Left renal cortex interstitium (tissue), 4 donors: ENCODE measurements at regions not wholly inside any gene's neighbourhood (a gene's known extent, or its start where the extent isn't known, plus 50 kb on each side); places are given as distances from the start of the nearest gene placed in this dataset.
"Not testable (repeated sequence)": the region's sequence is repeated elsewhere in the genome, so short reads cannot be mapped to it uniquely, and the experiment has no call there.

Experiments used
- DNase-seq, 4 donors: peaks; one replicate each; pipeline ENCODE4 v3.0.0-alpha.2; 2013; ENCODE audit warnings: low read depth in 4 of 4, low spot score in 2 of 4, missing footprints in 1 of 4

DNA sequence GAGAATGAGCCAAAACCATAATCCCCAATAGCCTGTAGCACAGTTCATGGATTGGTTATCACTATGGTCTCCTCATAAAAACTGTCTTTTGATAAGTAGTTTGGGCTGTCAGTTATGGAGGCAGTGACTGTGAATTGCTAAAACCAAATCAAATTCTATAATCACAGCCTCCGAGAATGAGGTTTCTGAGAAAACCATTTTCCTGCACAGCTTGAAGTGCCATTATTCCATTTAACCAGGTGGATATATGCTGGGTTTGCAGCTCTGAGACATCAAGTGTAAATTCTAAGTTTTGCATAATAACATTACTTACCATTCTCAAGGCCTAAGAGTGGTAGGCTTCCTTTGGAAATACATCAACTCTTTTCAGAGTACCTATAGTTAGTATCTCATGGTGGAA, 485.4 kb downstream of the FRK start:
- no peak for DNase-seq

DNA sequence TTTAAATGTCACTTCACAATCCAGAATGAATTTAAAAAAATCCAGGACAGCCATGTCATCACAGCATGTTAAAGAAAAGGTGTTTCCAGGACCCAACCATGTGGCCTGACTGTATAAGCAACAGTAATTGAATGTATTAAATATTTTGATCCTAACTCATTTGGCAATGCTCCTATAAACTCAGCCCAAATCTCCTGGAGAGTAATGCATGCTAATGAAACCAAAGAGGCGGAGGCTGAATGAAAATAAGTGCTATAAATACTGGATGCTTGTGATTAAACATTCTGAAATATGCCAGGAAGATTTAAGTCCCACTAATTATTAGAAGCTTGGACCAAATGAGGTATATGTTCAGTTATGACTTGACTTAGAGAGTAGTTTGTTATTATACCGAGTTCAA, 486.8 kb downstream of the FRK start:
- no peak for DNase-seq

DNA sequence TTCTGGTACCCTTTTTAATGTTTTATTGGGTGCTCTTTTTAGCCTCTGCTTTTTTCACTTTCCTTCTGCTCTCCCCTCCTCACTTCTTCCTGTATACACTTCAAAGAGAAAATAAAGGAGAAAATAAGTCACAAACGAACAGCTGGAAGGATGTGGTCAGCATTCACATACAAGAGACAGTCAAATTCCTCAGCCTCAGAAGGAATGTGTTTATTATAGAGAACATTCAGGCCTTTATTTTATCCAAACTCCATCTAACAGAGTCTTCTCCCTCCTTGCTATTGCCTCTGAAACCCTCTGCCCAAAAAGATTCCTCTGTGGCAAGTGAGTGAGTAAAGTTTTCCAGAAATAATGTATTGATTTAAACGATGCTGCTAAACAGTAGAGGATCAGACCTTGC, 490.4 kb downstream of the FRK start:
- DNase-seq, result no peak

DNA sequence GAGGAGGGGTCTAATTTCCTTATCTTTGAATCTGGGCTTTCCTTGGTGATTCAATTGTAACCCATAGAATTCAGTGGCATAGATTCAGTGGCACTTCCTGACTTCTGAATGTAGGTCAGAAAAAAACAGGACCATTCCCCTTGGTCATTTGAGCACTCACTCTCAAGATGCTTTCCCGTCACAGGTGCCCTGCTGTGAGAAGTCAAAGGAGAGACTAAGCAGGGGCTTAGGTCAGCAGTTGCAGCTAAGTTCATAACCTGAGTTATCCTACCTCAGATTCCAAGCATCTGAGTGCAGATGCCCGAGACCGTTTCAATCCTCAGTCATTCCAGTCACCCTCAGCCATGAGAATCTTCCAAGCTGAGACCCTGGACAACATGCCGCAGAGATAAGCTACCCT, 506.6 kb downstream of the FRK start:
- DNase-seq, result no peak

DNA sequence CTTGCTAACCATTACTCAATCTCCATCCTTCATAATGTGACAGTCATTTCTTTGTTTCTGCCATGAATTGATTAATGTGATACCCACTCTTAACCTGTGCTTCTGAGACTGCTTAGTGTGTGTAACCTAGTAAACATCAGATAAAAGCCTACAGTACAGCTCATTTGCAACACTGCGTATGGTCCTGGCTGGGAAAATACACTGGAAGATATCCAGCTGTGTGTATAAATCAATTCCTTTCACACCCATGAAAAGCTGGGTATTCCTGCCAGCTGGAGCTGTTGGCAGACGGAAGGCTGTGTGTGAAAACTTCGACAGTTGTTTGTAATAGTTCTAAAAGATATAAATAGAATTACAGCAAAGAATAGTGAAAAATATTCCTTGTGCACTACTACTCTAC, 509.2 kb downstream of the FRK start:
- no peak for DNase-seq

DNA sequence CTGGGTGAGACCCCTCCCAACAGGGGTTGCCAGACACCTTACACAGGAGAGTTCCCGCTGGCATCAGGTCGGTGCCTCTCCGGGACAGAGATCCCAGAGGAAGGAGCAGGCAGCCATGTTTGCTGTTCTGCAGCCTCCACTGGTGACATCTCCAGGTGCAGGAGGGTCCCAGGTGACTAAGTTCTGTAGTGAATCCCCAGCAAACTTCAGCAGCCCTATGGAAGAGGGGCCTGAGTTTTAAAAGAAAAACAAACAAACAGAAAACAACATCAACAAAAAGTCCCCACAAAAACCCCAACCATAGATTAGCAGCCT, 515.1 kb downstream of the FRK start:
- no peak for DNase-seq

DNA sequence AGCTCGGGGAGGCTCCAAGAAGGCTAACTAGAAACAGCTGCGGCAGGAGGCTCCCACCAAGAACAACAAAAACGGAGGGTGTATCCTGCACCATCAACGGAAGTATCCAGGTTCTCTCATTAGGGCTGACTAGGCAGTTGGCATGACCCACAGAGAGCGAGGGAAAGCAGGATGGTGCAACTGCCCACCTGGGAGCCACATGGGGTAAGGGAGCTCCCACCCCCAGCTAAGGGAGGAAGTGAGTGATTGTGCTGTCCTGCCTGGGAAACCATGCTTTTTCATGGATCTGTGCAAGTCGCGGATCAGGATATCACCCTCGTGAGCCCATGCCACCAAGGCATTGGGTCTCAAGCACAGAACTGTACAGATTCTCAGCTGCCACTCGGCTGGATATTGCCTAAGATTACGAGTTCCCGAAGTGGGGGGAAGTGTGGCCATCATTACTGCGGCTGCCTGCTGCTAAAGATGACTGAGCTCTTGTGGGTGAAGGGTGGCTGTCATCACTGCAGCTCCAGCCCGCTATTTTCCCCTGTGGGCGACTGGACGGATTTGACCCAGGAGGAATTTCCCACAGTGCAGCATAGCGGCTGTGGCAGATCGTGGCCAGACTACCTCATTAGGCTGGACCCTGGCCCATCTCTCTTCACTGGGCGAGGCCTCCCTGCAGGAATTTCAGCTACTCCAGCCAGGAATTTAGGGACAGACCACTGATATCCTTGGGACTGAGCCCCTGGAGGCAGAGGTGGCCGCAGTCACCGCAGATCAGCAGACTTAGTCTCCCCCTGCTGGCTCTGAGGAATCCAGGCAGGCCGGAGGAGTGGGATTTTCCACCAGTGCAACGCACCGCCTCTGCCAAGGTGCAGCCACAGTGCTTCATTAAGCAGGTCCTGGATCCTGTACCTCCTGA, 515.7 kb downstream of the FRK start:
- DNase-seq, result no peak

DNA sequence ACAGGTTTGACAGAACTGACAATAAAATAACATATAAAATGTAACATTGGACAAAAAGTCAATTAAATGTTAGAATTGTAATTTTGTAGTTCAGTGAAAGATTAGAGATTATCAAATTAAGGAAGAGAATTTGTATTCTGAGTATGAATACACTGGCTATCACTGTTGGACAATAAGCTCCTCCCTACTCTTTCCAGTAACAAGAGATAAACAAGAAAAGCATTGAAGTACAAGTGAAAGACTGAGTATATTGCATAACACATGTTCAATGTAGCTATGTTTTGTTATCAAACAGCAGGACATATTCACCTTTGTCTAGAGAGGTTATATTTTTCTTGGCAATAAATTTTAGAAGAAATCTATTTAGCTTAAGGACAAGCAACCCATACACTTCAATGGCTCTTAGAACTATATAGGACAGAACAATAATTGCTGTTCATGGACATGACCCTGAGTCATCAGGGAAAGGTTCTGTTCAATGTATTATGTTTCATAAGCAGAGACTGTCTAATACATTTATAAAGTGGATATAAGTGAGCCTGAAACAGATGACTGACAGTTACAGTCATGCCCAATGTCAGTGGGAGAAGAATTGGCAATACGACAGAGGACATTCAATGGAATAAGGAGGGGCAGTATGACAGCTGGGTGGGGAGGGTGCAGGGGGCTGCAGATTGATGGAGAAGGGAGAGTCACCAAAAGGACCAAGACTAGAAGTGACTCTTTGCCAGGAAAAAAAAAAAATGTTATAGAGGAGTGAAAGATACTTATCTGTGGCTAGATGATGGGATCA, 520.4 kb downstream of the FRK start:
- no peak for DNase-seq

DNA sequence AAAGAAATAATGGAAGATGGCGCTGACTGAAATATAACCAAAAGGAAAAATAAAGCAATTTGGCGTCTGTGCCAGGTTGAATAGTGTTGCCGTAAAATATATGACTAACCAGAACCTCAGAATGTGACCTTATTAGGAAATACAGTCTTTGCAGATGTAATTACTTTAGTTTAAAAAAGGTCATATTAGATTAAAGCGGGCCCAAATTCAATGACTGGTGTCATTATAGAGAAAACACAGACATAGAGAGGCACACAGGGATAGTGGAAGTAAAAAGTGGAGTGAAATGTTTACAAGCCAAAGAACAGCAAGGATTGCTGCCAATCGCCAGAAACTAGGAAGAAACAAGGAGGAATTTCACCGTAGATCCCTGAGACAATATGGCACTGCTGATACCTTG, 521.2 kb downstream of the FRK start:
- no peak for DNase-seq

DNA sequence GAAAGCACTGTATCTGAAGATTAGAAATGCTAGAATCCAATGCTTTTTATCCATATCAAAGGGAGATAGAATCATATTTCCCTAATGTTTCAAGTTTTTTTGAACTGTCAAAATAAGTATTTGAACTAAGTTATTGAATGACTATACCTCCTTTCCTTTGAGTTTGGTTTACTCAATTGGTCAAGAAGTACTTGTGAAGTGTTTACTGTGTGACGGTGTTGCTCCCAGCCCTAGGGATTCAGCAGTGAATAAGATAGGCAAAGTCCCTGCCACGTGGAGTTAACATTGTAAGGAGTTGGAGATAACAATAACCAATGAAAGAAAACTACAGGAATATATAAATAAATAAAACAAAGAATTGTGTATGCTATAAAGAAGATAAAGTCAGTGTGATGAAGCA, 535.9 kb downstream of the FRK start:
- no peak for DNase-seq

DNA sequence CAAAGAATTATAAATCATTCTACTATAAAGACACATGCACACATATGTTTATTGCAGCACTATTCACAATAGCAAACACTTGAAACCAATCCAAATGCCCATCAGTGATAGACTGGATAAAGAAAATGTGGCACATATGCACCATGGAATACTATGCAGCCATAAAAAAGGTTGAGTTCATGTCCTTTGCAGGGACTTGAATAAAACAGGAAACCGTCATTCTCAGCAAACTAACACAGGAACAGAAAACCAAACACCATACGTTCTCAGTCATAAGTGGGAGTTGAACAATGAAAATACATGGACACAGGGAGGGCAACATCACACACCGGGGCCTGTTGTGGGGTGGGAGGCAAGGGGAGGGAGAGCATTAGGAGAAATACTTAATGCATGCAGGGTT, 538.9 kb downstream of the FRK start:
- DNase-seq, result not testable (repeated sequence)

DNA sequence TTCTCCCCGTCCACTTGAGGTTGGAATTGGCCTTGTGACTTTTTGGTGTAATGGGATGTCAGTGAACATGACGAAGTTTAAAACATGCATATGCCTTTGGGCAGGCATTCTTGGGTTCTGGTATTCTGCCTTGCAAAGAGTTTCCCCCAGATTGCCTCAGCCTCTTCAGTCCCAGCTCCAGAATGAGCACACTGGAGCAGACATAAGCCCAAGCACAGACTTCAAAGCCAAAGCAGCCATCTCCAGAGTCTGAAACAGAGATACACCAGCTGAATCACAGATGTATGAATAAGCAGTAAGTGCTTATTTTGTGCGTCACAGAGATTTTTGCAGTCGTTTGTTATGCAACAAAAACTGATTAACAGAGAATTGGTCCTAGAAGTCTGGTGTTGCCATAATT, 546.0 kb downstream of the FRK start:
- DNase-seq, result no peak

DNA sequence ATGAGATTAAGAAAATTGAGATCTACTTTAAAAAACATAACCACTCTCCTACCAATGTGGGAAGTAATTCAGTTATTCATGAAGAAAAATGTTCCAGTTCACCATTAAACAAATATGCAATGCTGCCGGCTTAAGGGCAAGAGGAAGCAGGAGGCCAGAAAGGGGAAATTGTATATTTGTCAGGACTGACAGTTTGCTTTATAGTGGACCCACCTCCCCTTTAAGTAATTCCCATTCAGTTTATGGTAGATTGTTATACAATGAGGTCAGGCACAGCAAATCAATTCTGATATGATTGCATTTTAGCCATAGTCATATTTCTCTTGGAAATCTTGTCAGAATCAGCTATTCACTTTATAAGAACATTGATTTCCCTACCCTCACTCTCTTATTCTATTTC, 547.8 kb downstream of the FRK start:
- no peak for DNase-seq

DNA sequence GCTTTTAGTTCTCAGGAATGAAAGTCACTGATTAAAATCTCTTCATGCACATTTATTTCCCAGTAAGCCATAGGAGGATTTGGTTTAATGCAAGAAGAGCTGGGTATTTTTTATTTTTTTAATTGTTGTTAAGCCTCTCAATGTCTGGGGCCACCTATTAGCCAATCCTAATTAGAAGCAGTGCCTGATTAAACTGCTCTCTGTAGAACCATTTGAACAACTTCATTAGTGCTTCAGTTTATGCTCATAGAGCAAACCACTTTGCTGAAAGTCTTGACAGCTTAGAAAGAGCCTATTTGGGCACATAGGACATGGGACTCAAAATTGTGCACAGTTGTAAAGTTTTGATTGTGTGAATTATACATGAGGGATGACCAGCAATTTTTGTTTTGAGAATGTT, 548.9 kb downstream of the FRK start:
- no peak for DNase-seq

DNA sequence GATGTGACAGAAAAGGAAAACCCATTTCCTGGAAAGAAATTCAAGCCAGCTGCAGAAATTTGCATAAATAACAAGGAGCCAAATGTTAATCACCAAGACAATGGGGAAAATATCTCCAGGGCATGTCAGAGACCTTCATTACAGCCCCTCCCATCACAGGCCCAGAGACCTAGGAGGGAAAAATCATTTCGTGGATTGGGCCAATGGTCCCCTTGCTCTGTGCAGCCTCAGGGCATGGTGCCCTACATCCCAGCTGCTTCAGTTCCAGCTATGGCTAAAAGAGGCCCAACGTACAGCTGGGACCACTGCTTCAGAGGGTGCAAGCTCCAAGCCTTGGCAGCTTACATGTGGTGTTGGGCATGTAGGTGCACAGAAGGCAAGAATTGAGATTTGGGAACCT, 558.3 kb downstream of the FRK start:
- not testable (repeated sequence) for DNase-seq

DNA sequence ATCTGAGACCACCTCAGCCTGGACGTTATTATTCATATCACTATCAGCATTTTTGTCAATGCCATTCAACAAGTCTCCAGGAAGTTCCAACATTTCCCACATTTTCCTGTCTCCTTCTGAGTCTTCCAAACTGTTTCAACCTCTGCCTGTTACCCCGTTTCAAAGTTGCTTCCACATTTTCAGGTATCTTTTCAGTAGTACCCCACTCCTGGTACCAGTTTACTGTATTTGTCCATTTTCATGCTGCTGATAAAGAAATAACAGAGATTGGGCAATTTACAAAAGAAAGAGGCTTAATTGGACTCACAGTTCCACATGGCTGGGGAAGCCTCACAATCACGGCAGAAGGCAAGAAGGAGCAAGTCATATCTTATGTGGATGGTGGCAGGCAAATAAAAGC, 565.5 kb downstream of the FRK start:
- DNase-seq, result no peak

DNA sequence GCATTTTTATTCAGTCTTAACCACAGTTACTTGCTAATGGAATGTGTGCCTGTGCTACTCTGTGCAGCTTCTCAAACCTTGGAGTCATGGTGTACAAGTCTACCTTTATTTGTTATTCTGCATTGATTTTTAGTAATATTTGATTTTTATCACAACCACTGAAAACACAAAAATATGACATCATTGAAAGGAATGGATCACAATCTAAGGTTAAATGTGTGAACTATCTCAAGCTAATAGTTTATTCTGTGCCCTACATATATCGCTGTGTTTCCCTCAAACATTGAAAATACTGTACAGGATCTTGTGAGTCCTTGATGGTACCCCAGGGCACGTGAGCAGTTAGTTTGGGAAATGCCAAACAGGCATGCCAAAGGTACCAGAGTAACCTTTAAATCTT, 573.4 kb downstream of the FRK start:
- DNase-seq, result no peak

DNA sequence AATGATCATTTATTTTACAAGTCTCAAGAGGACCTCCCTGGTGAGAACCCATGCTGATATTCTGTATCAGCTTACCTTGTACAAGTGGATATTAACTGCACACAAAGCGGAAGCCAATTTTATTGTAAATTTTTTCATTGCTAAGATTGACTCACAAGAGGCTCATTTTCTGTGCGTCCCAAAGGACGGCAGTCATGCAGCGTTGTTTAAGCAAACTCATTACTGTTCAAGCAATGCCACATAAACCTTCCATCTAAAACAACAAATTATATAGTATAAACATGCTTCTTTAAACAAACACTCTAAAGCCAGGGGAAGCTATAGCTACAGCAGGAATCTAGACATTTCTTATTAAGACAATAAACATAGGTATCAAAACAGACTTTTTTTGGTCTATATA, 575.3 kb downstream of the FRK start:
- peak in 1 of 4 donors; percentile 0 for DNase-seq

DNA sequence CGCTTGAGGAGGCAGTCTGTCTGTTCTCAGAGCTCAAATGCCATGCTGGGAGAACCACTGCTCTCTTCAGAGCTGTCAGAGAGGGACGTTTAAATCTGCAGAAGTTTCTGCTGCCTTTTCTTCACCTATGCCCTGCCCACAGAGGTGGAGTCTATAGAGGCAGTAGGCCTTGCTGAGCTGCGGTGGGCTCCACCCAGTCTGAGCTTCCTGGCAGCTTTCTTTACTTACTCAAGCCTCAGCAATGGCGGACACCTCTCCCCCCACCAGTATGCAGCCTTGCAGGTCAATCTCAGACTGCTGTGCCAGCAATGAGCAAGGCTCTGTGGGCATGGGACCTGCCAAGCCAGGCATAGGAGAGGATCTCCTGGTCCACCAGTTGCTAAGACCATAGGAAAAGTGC, 580.1 kb downstream of the FRK start:
- not testable (repeated sequence) for DNase-seq

DNA sequence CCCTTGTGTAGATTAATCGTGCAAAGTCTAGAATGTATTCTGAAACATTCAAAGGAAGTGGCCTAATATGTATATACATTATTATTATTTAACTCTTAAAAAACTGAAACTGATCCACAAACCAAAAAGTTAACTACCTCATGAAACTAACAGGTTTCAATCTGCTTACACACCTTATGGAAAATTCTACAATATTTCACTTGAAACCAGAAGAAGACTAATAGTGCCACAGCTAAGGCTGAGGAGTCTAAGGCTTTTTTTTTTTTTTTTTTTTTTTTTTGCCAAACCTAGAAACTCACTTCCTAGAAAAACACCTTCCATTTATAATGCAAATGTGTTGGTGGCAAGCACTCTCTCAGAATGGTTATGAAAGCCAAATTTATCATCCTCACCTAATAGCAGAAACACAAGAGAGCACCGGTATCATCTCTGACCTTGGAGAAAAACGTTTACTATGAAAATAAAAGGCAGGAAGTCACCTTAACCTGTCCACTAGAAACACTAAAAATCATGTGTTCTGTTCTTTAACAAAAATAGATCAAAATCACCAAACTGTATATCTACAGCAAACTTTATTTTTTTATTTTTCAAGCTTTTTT, 586.1 kb downstream of the FRK start:
- no peak for DNase-seq

DNA sequence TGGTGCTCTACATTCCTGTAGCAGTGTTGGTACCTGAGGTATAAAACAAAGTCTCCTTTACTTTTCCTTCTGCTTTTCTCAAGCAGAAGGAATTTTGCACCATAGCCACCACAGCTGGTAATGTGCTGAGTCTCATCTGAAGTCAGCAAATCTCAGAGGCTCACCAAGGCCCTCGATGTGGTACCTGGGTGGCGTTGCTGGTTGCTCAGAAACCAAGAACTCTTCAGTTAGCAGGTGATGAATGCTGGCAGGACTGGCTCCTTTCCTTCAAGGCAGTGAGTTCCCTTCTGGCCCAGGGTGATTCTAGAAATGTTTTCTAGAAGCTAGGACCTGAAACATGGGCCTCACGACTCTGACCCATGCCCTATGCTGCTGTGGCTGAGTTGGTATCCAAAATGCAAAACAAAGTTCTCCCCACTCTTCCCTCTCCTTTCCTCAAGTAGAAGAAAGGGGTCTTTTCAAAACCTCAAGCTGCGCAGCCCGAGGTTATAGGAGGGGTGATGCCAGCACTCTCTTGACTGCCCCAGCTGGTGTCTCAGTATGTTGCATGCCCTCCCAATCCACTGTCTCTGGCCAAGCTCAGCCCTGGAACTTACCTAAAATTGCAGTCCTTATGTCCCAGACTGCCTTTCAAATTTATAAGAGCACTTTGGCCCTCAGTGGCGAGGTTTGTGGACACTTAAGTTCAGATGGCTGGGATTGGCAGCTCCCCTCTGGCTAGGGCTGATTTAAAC, 592.3 kb downstream of the FRK start:
- no peak for DNase-seq
